ENCODE measurements at regions not wholly inside any gene's neighbourhood (a gene's known extent, or its start where the extent isn't known, plus 50 kb on each side); places are given as distances from the start of the nearest gene placed in this dataset.

DNA sequence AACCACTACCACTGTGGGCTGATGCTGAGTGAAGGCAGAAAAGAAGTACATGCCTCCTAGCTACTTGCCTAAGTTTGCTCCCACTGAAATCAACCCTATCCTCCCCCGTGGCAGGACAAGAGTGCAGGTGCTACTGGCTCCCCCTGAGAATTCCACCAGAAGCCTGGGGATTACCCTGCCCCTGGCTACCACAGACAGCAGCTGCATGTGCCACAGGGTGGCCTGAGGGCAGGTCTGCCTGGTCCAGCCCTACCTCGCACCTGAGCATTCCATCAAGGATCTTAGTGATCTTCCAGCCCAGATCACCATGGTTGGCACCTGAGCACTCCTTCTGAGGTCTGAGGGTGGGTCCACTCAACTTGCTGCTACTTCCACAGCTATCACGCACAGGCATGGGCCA lies 176.4 kb upstream of the SMIM30 start:
- TF ChIP-seq, protein P1, sequence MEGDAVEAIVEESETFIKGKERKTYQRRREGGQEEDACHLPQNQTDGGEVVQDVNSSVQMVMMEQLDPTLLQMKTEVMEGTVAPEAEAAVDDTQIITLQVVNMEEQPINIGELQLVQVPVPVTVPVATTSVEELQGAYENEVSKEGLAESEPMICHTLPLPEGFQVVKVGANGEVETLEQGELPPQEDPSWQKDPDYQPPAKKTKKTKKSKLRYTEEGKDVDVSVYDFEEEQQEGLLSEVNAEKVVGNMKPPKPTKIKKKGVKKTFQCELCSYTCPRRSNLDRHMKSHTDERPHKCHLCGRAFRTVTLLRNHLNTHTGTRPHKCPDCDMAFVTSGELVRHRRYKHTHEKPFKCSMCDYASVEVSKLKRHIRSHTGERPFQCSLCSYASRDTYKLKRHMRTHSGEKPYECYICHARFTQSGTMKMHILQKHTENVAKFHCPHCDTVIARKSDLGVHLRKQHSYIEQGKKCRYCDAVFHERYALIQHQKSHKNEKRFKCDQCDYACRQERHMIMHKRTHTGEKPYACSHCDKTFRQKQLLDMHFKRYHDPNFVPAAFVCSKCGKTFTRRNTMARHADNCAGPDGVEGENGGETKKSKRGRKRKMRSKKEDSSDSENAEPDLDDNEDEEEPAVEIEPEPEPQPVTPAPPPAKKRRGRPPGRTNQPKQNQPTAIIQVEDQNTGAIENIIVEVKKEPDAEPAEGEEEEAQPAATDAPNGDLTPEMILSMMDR (IDR thresholded peaks at IDR 0.05), result no peak
- TF ChIP-seq POLR2A (IDR thresholded peaks at IDR 0.05), result no peak
